Lower lobe of right lung (tissue), 2 donors: ENCODE measurements at regions not wholly inside any gene's neighbourhood (a gene's known extent, or its start where the extent isn't known, plus 50 kb on each side); places are given as distances from the start of the nearest gene placed in this dataset.

Experiments
- ATAC-seq, 2 donors: fragments of 200-7000 bp; cut with Tn5 transposase; one replicate each; pipeline ENCODE4 v1.9.1; 2020 to 2022; ENCODE audit warnings: mild to moderate bottlenecking in 2 of 2, moderate library complexity in 2 of 2
- DNase-seq: peaks from one replicate; pipeline ENCODE4 v3.0.0-alpha.2; 2020
- H3K27ac ChIP-seq: fragments of 200-600 bp; one replicate; pipeline ENCODE4 v1.8.0; 2022
- H3K27me3 ChIP-seq: fragments of 200-600 bp; one replicate; pipeline ENCODE4 v1.8.0; 2022; ENCODE audit warnings: low read depth
- H3K36me3 ChIP-seq: fragments of 200-600 bp; one replicate; pipeline ENCODE4 v1.8.0; 2022; ENCODE audit warnings: mild to moderate bottlenecking
- H3K4me1 ChIP-seq: fragments of 200-600 bp; one replicate; pipeline ENCODE4 v1.8.0; 2022
- H3K4me3 ChIP-seq: fragments of 200-600 bp; one replicate; pipeline ENCODE4 v1.8.0; 2022; ENCODE audit warnings: mild to moderate bottlenecking
- H3K9me3 ChIP-seq: fragments of 200-600 bp; one replicate; pipeline ENCODE4 v1.8.0; 2022
- CTCF ChIP-seq: fragments of 200-600 bp; IDR thresholded peaks from one replicate; pipeline ENCODE4 v1.8.0; 2022; ENCODE audit warnings: antibody characterized with exemption, mild to moderate bottlenecking
- intact Hi-C: fragments of 100-400 bp; cut with DNase I; formaldehyde crosslinking; loops from one replicate; pipeline ENCODE4 v1.11.0; 2022
- donor health status: DM: no; HTN: yes; CAD: no; lungs with severe emphysema.

- Histone ChIP-seq H3K36me3 (no peaks in the 10 kb centered on the region), H3K4me1 (no peaks in the 10 kb centered on the region), H3K4me3 (no peak overlapping the region), H3K27ac (peak overlapping the region; percentile 38), H3K9me3 (no peaks in the 10 kb centered on the region), H3K27me3 (no peaks in the 10 kb centered on the region)
- intact Hi-C loops: no loop called here
- TF ChIP-seq CTCF: no peak
- peak; percentile 89 to 93 for ATAC-seq
- DNase-seq: peak; percentile 70
These were observed 54.1 kb upstream of the ARHGAP42 start for GRCh38 chr11:100632941-100633452.

GRCh38 chr11:100635194-100635593, 51.9 kb upstream of the ARHGAP42 start:
- H3K27ac ChIP-seq: no peak overlapping the region
- intact Hi-C loops: no loop called here
- H3K9me3 ChIP-seq: no peaks in the 10 kb centered on the region
- no peaks in the 10 kb centered on the region for H3K4me1 ChIP-seq
- H3K36me3 ChIP-seq: no peaks in the 10 kb centered on the region
- H3K4me3 ChIP-seq: no peak overlapping the region
- ATAC-seq: no peak
- TF ChIP-seq CTCF: no peak
- no peaks in the 10 kb centered on the region for H3K27me3 ChIP-seq
- no peak for DNase-seq

GRCh38 chr11:100636536-100636935, 50.6 kb upstream of the ARHGAP42 start:
- ATAC-seq (no peak), DNase-seq (no peak)
- Histone ChIP-seq H3K9me3 (no peaks in the 10 kb centered on the region), H3K4me3 (no peak overlapping the region), H3K4me1 (peaks cover 6% of the 10 kb centered on the region), H3K27me3 (no peaks in the 10 kb centered on the region), H3K27ac (no peak overlapping the region), H3K36me3 (no peaks in the 10 kb centered on the region)
- intact Hi-C loops: no loop called here
- no peak for TF ChIP-seq CTCF
